ENCODE measurements at regions not wholly inside any gene's neighbourhood (a gene's known extent, or its start where the extent isn't known, plus 50 kb on each side); places are given as distances from the start of the nearest gene placed in this dataset.
"Not testable (repeated sequence)": the region's sequence is repeated elsewhere in the genome, so short reads cannot be mapped to it uniquely, and the experiment has no call there.

GRCh38 chr10:22158426-22158825 is 59.4 kb downstream of the EBLN1 start:
- DNase-seq (ENCODE audit: missing footprints) = no peak
- ATAC-seq = no peak
- intact Hi-C loops (cut with DNase I) = no loop called here

- intact Hi-C loops (cut with DNase I) = no loop called here
- ATAC-seq = no peak
These were observed 61.1 kb downstream of the EBLN1 start for GRCh38 chr10:22156750-22157149.

GRCh38 chr10:22152403-22152802 is 65.4 kb downstream of the EBLN1 start:
- intact Hi-C loops (cut with DNase I) = no loop called here
- ATAC-seq (no peak), DNase-seq (ENCODE audit: missing footprints) (no peak)

More at GRCh38 chr10:22156750-22157149, 61.1 kb downstream of the EBLN1 start:
- DNase-seq (ENCODE audit: missing footprints) = no peak

GRCh38 chr10:22150842-22151241 is 67.0 kb downstream of the EBLN1 start:
- ATAC-seq = no peak
- intact Hi-C loops (cut with DNase I) = no loop called here
- DNase-seq (ENCODE audit: missing footprints) = no peak

GRCh38 chr10:22148961-22149360 is 68.9 kb downstream of the EBLN1 start:
- ATAC-seq (no peak), DNase-seq (ENCODE audit: missing footprints) (no peak)
- intact Hi-C loops (cut with DNase I) = no loop called here

- intact Hi-C loops (cut with DNase I); ATAC-seq; DNase-seq (ENCODE audit: missing footprints): not testable (repeated sequence)
These were observed 71.9 kb downstream of the EBLN1 start for GRCh38 chr10:22145873-22146272.

GRCh38 chr10:22137542-22137941 is 80.3 kb downstream of the EBLN1 start:
- ATAC-seq (no peak), DNase-seq (ENCODE audit: missing footprints) (no peak)
- intact Hi-C loops (cut with DNase I) = no loop called here

GRCh38 chr10:22135591-22135990 is 82.2 kb downstream of the EBLN1 start:
- intact Hi-C loops (cut with DNase I) = no loop called here
- ATAC-seq = no peak
- no peak for DNase-seq (ENCODE audit: missing footprints)

GRCh38 chr10:22133749-22134624 is 83.8 kb downstream of the EBLN1 start:
- intact Hi-C loops (cut with DNase I) = no loop called here
- ATAC-seq = peak; percentile 16
- DNase-seq (ENCODE audit: missing footprints) = no peak

- ATAC-seq; intact Hi-C loops (cut with DNase I); DNase-seq (ENCODE audit: missing footprints): not testable (repeated sequence)
These were observed 87.0 kb downstream of the EBLN1 start for GRCh38 chr10:22130824-22131223.

GRCh38 chr10:22129612-22130011 is 88.2 kb downstream of the EBLN1 start:
- DNase-seq (ENCODE audit: missing footprints); ATAC-seq; intact Hi-C loops (cut with DNase I): not testable (repeated sequence)

GRCh38 chr10:22121181-22121580 is 96.6 kb downstream of the EBLN1 start:
- intact Hi-C loops (cut with DNase I); ATAC-seq; DNase-seq (ENCODE audit: missing footprints): not testable (repeated sequence)

- ATAC-seq; intact Hi-C loops (cut with DNase I); DNase-seq (ENCODE audit: missing footprints): not testable (repeated sequence)
These were observed 97.7 kb downstream of the EBLN1 start for GRCh38 chr10:22120072-22120471.

- DNase-seq (ENCODE audit: missing footprints); intact Hi-C loops (cut with DNase I); ATAC-seq: not testable (repeated sequence)
These were observed 98.2 kb downstream of the EBLN1 start for GRCh38 chr10:22119575-22119974.

GRCh38 chr10:22111705-22112104 is 106.1 kb downstream of the EBLN1 start:
- DNase-seq (ENCODE audit: missing footprints) (no peak), ATAC-seq (no peak)
- intact Hi-C loops (cut with DNase I) = no loop called here

- ATAC-seq (no peak), DNase-seq (ENCODE audit: missing footprints) (no peak)
- intact Hi-C loops (cut with DNase I) = no loop called here
These were observed 106.6 kb downstream of the EBLN1 start for GRCh38 chr10:22111260-22111659.

- DNase-seq (ENCODE audit: missing footprints) (no peak), ATAC-seq (no peak)
- intact Hi-C loops (cut with DNase I) = no loop called here
These were observed 107.1 kb downstream of the EBLN1 start for GRCh38 chr10:22110761-22111160.

GRCh38 chr10:22105270-22105669 is 101.7 kb upstream of the DNAJC1 start:
- intact Hi-C loops (cut with DNase I) = no loop called here
- DNase-seq (ENCODE audit: missing footprints) = no peak
- no peak for ATAC-seq

GRCh38 chr10:22103701-22104470 is 100.4 kb upstream of the DNAJC1 start:
- DNase-seq (ENCODE audit: missing footprints) (no peak), ATAC-seq (no peak)
- intact Hi-C loops (cut with DNase I) = no loop called here

GRCh38 chr10:22097696-22098095 is 94.2 kb upstream of the DNAJC1 start:
- DNase-seq (ENCODE audit: missing footprints) = no peak
- no peak for ATAC-seq
- intact Hi-C loops (cut with DNase I) = no loop called here

All from Right ventricle myocardium inferior (tissue), 1 donor.